GM18907 (cell line): ENCODE measurements at regions not wholly inside any gene's neighbourhood (a gene's known extent, or its start where the extent isn't known, plus 50 kb on each side); places are given as distances from the start of the nearest gene placed in this dataset.
"Not testable (repeated sequence)": the region's sequence is repeated elsewhere in the genome, so short reads cannot be mapped to it uniquely, and the experiment has no call there.

Source experiments
- ATAC-seq: cut with Tn5 transposase; IDR thresholded peaks from one replicate; pipeline ENCODE4 v1.9.1; 2021; ENCODE audit warnings: mild to moderate bottlenecking, moderate library complexity; ENCODE audit not compliant: unreplicated experiment

GRCh38 chr9:79473704-79474103 lies 98.1 kb upstream of the TLE4 start:
- no peak for ATAC-seq

- ATAC-seq = no peak
Measured at GRCh38 chr9:79477241-79477840, 94.4 kb upstream of the TLE4 start.

- peak; percentile 64 for ATAC-seq
Measured at GRCh38 chr9:79477955-79478771, 93.6 kb upstream of the TLE4 start.

GRCh38 chr9:79480639-79481038 lies 91.1 kb upstream of the TLE4 start:
- ATAC-seq = no peak

- ATAC-seq = no peak
Measured at GRCh38 chr9:79481846-79482477, 89.8 kb upstream of the TLE4 start.

GRCh38 chr9:79485258-79485657 lies 86.5 kb upstream of the TLE4 start:
- no peak for ATAC-seq

- ATAC-seq = no peak
Measured at GRCh38 chr9:79489261-79490000, 82.3 kb upstream of the TLE4 start.

GRCh38 chr9:79490657-79491248 lies 81.0 kb upstream of the TLE4 start:
- no peak for ATAC-seq

- no peak for ATAC-seq
Measured at GRCh38 chr9:79492092-79493009, 79.4 kb upstream of the TLE4 start.

- ATAC-seq = not testable (repeated sequence)
Measured at GRCh38 chr9:79500196-79500864, 71.4 kb upstream of the TLE4 start.

- no peak for ATAC-seq
Measured at GRCh38 chr9:79501546-79501945, 70.2 kb upstream of the TLE4 start.

- no peak for ATAC-seq
Measured at GRCh38 chr9:79507801-79508200, 64.0 kb upstream of the TLE4 start.

- no peak for ATAC-seq
Measured at GRCh38 chr9:79512251-79512650, 59.5 kb upstream of the TLE4 start.
